Progenitor cell of endocrine pancreas (in vitro differentiated cells): ENCODE measurements at regions not wholly inside any gene's neighbourhood (a gene's known extent, or its start where the extent isn't known, plus 50 kb on each side); places are given as distances from the start of the nearest gene placed in this dataset.
"Not testable (repeated sequence)": the region's sequence is repeated elsewhere in the genome, so short reads cannot be mapped to it uniquely, and the experiment has no call there.

Experiments
- DNase-seq: peaks from one replicate; pipeline ENCODE4 v3.0.0; 2021; ENCODE audit warnings: low spot score; ENCODE audit not compliant: unreplicated experiment
- H3K27ac Mint-ChIP-seq: 2 replicates; pipeline ENCODE4 v1.8.0; 2021; ENCODE audit warnings: mild to moderate bottlenecking, moderate library complexity, mixed read lengths
- H3K27me3 Mint-ChIP-seq: 2 replicates; pipeline ENCODE4 v1.8.0; 2021; ENCODE audit warnings: mixed read lengths
- H3K36me3 Mint-ChIP-seq: 2 replicates; pipeline ENCODE4 v1.8.0; 2022; ENCODE audit warnings: mixed read lengths; ENCODE audit not compliant: insufficient read depth
- H3K4me1 Mint-ChIP-seq: 2 replicates; pipeline ENCODE4 v1.8.0; 2021; ENCODE audit warnings: low read depth, mixed read lengths
- H3K4me3 Mint-ChIP-seq: 2 replicates; pipeline ENCODE4 v1.8.0; 2021; ENCODE audit warnings: low read depth, mild to moderate bottlenecking, moderate library complexity, mixed read lengths
- H3K9me3 Mint-ChIP-seq: 2 replicates; pipeline ENCODE4 v1.8.0; 2021; ENCODE audit warnings: low read depth, mixed read lengths
- TF ChIP-seq, protein P1 (sequence below): fragments of 200-600 bp; sonication (generic); IDR thresholded peaks from one replicate; pipeline ENCODE4 v1.5.0; 2021; ENCODE audit warnings: antibody characterized with exemption, mild to moderate bottlenecking; ENCODE audit not compliant: unreplicated experiment

DNA sequence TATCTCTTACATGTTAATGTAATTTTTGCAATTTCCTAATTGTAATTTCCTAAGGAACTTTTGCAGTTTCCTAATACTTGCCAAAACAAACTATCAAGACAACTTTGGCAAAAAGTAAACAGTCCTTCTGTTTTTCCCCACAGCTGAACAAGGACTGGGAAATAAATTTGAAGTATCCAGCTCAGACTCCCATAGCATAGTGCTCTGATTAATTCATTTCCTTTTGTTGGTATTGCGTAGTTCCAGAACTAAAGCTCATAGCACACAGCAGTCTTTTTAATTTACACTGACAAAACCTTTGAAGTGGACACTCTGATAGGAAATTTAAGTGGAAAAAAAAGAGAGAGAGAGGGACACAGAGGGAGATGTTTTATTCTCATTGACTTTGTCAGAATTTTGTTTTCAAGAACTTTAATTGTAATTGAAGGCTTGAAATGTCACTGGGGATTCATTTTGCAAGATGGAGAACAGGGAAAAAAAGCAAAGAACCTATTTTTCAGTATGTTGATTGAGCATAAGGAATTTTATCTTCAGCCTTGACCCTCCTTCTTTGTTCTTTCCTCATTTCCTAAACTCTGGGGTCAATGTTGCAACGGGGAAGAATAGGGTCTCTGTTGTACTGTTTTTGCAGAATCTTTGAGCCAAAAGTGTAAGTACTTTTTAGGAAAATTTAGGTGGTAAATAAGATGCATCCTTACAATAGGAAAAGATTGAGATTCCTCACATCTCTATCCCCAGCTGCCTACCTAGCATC is 232.2 kb upstream of the NPSR1 start:
- no peaks in the 10 kb centered on the region for H3K36me3 Mint-ChIP-seq
- peaks cover 4% of the 10 kb centered on the region for H3K4me1 Mint-ChIP-seq
- peaks cover 2% of the 10 kb centered on the region for H3K9me3 Mint-ChIP-seq
- TF ChIP-seq, protein P1, sequence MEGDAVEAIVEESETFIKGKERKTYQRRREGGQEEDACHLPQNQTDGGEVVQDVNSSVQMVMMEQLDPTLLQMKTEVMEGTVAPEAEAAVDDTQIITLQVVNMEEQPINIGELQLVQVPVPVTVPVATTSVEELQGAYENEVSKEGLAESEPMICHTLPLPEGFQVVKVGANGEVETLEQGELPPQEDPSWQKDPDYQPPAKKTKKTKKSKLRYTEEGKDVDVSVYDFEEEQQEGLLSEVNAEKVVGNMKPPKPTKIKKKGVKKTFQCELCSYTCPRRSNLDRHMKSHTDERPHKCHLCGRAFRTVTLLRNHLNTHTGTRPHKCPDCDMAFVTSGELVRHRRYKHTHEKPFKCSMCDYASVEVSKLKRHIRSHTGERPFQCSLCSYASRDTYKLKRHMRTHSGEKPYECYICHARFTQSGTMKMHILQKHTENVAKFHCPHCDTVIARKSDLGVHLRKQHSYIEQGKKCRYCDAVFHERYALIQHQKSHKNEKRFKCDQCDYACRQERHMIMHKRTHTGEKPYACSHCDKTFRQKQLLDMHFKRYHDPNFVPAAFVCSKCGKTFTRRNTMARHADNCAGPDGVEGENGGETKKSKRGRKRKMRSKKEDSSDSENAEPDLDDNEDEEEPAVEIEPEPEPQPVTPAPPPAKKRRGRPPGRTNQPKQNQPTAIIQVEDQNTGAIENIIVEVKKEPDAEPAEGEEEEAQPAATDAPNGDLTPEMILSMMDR: no peak
- no peak for DNase-seq
- no peak overlapping the region for H3K27ac Mint-ChIP-seq
- H3K27me3 Mint-ChIP-seq: no peaks in the 10 kb centered on the region
- no peak overlapping the region for H3K4me3 Mint-ChIP-seq

DNA sequence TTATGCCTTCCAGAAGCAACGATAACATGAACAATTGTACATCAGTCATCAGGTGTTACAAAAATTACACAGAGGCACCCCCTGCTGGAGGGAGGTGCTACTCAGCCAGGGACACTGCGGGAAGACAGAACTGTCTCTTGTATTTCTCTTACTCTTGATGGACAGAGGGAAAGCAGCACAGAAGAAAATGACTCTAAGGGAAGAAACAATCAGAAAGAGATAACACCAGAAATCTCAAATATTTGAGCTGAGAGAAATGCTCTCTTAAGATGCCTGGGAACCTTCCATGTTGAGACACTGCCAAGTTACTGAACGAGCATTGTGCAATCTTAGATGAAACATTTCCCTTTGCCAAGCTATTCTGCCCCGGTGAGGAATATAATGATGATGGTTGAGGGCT is 227.6 kb upstream of the NPSR1 start:
- H3K4me1 Mint-ChIP-seq: peaks cover 2% of the 10 kb centered on the region
- no peak overlapping the region for H3K4me3 Mint-ChIP-seq
- H3K27me3 Mint-ChIP-seq: no peaks in the 10 kb centered on the region
- TF ChIP-seq, protein P1: peak; percentile 30
- DNase-seq: no peak
- peaks cover 24% of the 10 kb centered on the region for H3K9me3 Mint-ChIP-seq
- no peaks in the 10 kb centered on the region for H3K36me3 Mint-ChIP-seq
- no peak overlapping the region for H3K27ac Mint-ChIP-seq

DNA sequence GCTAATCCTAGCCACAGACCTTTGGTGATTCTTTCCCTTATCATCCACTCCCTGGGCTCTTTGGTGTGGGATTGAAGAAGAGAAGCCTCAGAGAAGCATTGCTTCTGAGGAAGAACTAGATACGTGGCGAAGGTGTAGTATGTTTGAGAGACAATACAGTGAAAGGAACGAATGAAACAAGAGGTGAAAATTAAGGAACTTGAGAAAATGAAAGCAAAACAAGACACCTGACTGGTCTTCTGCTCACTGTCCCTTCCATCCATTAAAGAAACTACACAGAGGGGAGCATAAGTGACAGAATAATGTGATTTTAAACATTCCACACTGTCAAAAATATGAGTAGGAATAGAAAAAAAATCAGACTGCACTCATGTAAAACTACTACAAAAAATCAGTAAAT is 219.6 kb upstream of the NPSR1 start:
- Mint-ChIP-seq H3K27ac (no peak overlapping the region), H3K9me3 (peaks cover 16% of the 10 kb centered on the region), H3K27me3 (no peaks in the 10 kb centered on the region), H3K4me3 (no peak overlapping the region), H3K36me3 (no peaks in the 10 kb centered on the region), H3K4me1 (no peaks in the 10 kb centered on the region)
- DNase-seq: no peak
- TF ChIP-seq, protein P1: no peak

DNA sequence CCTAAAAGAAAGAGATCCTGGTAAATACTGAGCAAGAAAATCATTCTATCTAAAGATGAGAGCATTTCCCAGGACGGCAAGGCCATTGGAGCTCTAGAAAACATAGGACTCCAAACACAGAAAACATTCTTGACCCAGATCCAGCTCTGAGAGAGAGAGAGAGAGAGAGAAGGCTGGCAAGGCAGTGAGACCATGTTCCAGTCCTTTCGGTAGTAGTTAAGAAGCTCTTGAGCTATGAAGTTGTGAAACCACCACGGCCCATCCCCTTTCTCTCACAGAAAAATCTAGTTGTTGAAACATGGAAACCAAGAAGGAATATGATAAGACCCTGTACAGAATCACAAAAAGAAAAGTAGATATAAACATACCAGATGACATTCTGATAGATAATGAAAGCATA is 212.4 kb upstream of the NPSR1 start:
- H3K4me3 Mint-ChIP-seq: no peak overlapping the region
- no peak for DNase-seq
- no peaks in the 10 kb centered on the region for H3K4me1 Mint-ChIP-seq
- H3K27ac Mint-ChIP-seq: no peak overlapping the region
- H3K36me3 Mint-ChIP-seq: no peaks in the 10 kb centered on the region
- peaks cover 11% of the 10 kb centered on the region for H3K9me3 Mint-ChIP-seq
- no peaks in the 10 kb centered on the region for H3K27me3 Mint-ChIP-seq
- TF ChIP-seq, protein P1: no peak

DNA sequence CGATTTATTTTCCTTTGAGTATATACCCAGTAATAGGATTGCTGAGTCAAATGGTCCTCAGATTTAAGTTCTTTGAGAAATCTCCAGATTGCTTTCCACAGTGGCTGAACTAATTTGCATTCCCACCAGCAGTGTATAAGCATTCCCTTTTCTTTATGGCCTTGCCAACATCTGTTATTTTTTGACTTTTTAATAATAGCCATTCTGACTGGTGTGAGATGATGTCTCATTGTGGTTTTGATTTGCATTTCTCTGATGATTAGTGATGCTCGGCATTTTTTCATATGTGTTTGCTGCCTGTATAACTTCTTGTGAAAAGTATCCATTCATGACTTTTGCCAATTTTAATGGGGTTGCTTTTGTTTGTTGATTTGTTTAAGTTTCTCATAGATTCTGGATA is 209.5 kb upstream of the NPSR1 start:
- not testable (repeated sequence) for H3K27me3 Mint-ChIP-seq, H3K36me3 Mint-ChIP-seq, DNase-seq, H3K4me3 Mint-ChIP-seq, H3K4me1 Mint-ChIP-seq, H3K27ac Mint-ChIP-seq
- H3K9me3 Mint-ChIP-seq: peaks cover 11% of the 10 kb centered on the region

DNA sequence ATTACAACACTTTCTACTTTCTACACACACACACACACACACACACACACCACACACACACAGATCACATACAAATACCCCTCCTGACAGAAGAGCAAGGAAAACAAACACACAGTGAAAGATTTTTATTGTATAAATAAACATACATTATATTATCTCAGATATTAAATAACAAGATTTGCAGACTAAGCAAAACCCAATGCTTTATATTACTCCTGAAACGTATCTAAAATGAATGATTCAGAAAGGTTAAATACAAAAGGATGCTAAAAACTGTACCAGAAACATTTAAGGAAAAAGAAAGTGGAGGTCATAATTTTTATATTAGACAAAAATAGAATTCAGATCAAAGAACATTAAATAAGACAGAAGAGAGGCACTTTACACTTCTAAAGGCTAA is 208.3 kb upstream of the NPSR1 start:
- Mint-ChIP-seq H3K9me3 (peaks cover 11% of the 10 kb centered on the region), H3K36me3 (no peaks in the 10 kb centered on the region), H3K27me3 (no peaks in the 10 kb centered on the region), H3K4me1 (peaks cover 3% of the 10 kb centered on the region), H3K4me3 (no peak overlapping the region), H3K27ac (no peak overlapping the region)
- TF ChIP-seq, protein P1: no peak
- DNase-seq: no peak
